ENCODE measurements at regions not wholly inside any gene's neighbourhood (a gene's known extent, or its start where the extent isn't known, plus 50 kb on each side); places are given as distances from the start of the nearest gene placed in this dataset.

GRCh38 chr2:19462256-19462645 lies 103.8 kb upstream of the OSR1 start:
- H3K27me3 ChIP-seq, result no peaks in the 10 kb centered on the region
- no peaks in the 10 kb centered on the region for H3K4me1 ChIP-seq
- no peak overlapping the region for H3K27ac ChIP-seq
- H3K36me3 ChIP-seq, result no peaks in the 10 kb centered on the region
- H3K9me3 ChIP-seq, result peaks cover 0 to 3% of the 10 kb centered on the region in 2 donors
- DNase-seq (no peak), ATAC-seq (no peak)
- TF ChIP-seq CTCF (IDR thresholded peaks at IDR 0.05), result no peak
- intact Hi-C loops (cut with DNase I), result no loop called here
- no peak overlapping the region for H3K4me3 ChIP-seq

- intact Hi-C loops (cut with DNase I), result no loop called here
- Histone ChIP-seq H3K36me3 (no peaks in the 10 kb centered on the region), H3K27ac (no peak overlapping the region), H3K4me1 (no peaks in the 10 kb centered on the region), H3K27me3 (no peaks in the 10 kb centered on the region), H3K4me3 (no peak overlapping the region), H3K9me3 (peaks cover 0 to 3% of the 10 kb centered on the region in 2 donors)
- DNase-seq, result no peak
- no peak for TF ChIP-seq CTCF (IDR thresholded peaks at IDR 0.05)
- ATAC-seq, result no peak
Observed at GRCh38 chr2:19461504-19462255, 103.3 kb upstream of the OSR1 start.

- DNase-seq, result no peak
- ATAC-seq, result no peak
- Histone ChIP-seq H3K4me1 (no peaks in the 10 kb centered on the region), H3K36me3 (no peaks in the 10 kb centered on the region), H3K27me3 (no peaks in the 10 kb centered on the region), H3K9me3 (peaks cover 0 to 3% of the 10 kb centered on the region in 2 donors), H3K27ac (no peak overlapping the region), H3K4me3 (no peak overlapping the region)
- TF ChIP-seq CTCF (IDR thresholded peaks at IDR 0.05), result no peak
- intact Hi-C loops (cut with DNase I), result no loop called here
Observed at GRCh38 chr2:19460761-19461160, 102.3 kb upstream of the OSR1 start.

DNA sequence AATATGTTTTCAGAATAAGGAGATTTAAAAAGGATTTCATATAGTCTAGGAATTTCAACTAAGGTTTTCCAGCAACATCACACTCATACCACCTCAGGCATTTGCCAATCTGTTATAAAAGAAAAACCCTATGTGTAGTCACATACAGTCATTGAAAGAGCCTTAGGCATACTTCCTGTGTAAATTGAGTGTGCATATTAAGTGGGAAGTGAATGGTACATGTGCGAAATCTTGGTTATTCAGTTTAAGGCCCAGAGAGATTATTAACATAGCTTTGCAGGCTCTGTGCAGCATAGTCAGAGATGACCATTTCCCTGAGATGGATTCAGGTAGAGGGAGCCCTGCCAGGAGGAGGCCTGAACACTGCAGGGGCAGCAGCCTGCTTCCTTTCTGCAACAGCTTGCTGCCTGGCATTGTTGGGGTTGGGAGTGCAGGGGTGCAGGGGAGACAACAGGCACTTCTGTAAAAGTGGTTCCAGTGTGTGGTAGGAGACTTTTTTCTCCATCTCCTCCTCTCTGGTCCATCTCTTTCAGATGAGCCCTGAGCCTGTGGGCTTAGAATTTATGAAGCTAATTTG lies 100.1 kb upstream of the OSR1 start:
- no peak for ATAC-seq
- no peak for TF ChIP-seq CTCF (IDR thresholded peaks at IDR 0.05)
- no peak for DNase-seq
- intact Hi-C loops (cut with DNase I), result no loop called here
- H3K4me1 ChIP-seq, result no peaks in the 10 kb centered on the region
- H3K36me3 ChIP-seq, result no peaks in the 10 kb centered on the region
- peaks cover 0 to 12% of the 10 kb centered on the region in 2 donors for H3K9me3 ChIP-seq
- H3K4me3 ChIP-seq, result no peak overlapping the region
- no peaks in the 10 kb centered on the region for H3K27me3 ChIP-seq
- H3K27ac ChIP-seq, result no peak overlapping the region

DNA sequence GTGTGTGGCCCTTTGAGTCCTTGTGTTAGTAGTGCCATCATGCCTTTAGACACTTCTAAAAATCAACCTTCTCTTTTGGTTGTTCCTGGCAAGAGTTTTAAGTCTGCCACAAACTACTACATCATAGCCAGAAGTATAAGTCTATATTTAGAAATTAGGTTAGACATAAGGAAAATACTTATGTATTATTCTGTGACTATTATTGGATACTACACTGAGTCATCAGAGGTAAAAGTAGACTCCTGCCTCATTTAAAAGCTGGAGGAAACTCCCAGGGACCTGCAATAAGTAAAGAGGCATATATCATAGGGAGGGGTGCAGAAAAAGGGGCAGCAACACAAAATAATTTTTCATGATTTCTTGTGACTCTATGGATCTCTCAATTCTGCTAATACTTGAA lies 99.4 kb upstream of the OSR1 start:
- Histone ChIP-seq H3K27me3 (no peaks in the 10 kb centered on the region), H3K4me1 (no peaks in the 10 kb centered on the region), H3K4me3 (no peak overlapping the region), H3K27ac (no peak overlapping the region), H3K36me3 (no peaks in the 10 kb centered on the region), H3K9me3 (peaks cover 0 to 12% of the 10 kb centered on the region in 2 donors)
- DNase-seq (no peak), ATAC-seq (no peak)
- intact Hi-C loops (cut with DNase I), result no loop called here
- TF ChIP-seq CTCF (IDR thresholded peaks at IDR 0.05), result no peak

Measured in left lung (tissue), 4 donors.